ENCODE measurements at regions not wholly inside any gene's neighbourhood (a gene's known extent, or its start where the extent isn't known, plus 50 kb on each side); places are given as distances from the start of the nearest gene placed in this dataset.

DNA sequence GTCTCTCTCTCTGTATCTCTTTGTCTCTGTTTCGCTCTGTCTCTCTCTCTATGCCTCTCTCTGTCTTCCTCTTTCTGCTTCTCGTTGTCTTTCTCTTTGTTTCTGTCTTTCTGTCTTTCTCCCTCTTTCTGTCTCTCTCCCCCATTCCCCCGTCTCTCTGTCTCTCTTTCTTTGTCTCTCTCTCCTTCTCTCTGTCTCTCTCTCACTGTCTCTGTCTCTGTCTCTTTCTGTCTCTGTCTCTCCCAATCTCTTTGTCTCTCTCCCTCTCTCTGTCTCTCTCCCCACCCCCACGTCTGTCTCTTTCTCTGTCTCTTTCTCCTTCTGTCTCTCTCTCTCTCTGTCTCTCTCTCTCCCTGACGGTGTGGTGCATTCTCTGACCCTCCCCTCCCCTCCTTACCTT lies 71.9 kb upstream of the ZNF516 start:
- Histone ChIP-seq H3K27ac (ENCODE audit: insufficient read depth, low read depth, low read length, poor library complexity, severe bottlenecking) (no peak overlapping the region), H3K4me3 (ENCODE audit: insufficient read depth, low read depth, low read length) (no peak overlapping the region)
- WGBS, 2 experiments = 84% methylated on average over 5 of the region's 5 CpGs

DNA sequence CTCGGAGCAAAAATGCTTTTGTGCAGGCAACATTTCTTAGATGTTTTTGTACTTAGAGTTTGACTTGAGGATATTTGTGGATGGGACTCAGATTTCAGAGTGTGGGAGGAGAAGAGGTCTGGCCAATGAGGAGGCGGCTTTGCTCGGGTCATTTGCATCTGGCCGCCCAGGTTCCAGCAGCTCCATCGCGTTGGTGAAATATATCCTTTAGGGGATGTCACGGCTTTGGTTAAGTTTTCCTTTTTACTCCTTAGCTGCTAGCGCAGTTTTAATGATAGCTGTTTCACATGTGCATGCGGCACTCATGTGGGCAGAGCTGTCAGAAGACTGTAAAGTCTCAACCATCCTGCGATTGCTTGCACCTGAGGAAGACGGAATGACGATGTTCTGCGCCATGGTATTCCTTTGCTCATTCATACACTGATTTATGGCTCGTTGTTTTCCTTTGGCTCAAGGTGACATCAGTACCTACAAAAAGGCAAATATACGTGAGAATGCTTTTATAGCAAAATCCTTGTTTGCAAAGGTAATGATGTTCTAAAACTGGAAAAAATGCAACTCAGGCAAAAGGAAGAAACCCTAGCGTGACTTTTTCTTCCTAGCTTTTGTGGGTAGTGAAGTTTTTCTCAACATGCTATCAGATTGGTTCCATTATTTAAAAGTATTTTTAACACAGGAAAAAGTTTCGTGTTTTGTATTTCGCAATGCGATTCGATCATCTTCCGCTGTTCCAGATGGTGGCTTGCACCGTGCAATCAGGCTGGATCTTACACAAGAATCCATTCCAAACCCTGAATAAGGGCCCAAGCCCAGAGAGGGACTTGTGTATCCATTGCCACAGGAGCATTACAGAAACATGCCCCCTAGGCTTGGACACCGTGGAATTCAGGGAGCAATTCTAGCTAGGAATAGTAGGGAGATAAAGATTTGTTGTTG lies 70.5 kb upstream of the ZNF516 start:
- H3K36me3 ChIP-seq (ENCODE audit: control insufficient read depth, insufficient read depth, low read length) = no peaks in the 10 kb centered on the region
- H3K4me3 ChIP-seq (ENCODE audit: insufficient read depth, low read depth, low read length) = no peak overlapping the region
- no peak overlapping the region for H3K27ac ChIP-seq (ENCODE audit: insufficient read depth, low read depth, low read length, poor library complexity, severe bottlenecking)

More for the DNA sequence above, 71.9 kb upstream of the ZNF516 start:
- Histone ChIP-seq H3K36me3 (ENCODE audit: control insufficient read depth, insufficient read depth, low read length) (no peaks in the 10 kb centered on the region), H3K27me3 (ENCODE audit: control insufficient read depth, insufficient read depth, low read length, poor library complexity, severe bottlenecking) (no peaks in the 10 kb centered on the region), H3K9me3 (ENCODE audit: control insufficient read depth, low read length) (no peaks in the 10 kb centered on the region), H3K4me1 (ENCODE audit: control insufficient read depth, insufficient read depth, low read length) (peaks cover 4% of the 10 kb centered on the region)

DNA sequence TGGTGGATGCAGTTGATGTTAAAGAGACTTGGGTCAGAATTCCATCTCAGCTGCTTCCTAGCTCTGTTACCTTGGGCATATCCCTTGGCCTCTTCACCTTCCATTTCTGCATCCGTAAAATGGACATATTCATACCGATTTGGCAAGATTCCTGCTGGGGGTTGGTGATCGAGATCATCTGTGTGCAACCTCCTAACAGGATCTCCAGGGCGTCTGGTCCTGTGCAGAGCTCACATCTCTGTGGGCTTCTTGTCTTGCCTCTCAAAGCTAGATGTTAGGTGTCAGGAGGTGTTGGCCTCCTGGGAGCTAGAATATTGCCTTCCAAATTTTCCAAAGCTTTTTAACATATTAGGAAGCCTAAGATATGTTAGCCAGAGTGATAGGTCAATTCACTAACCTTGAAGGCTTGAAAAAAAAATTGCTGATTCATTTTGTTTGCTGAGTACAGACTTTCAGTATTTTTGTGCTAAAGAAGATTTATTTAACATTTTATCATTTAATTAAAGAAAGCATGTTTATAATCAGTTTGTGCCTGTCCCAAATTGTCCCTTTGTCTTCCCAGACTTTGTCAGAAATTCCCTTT lies 69.7 kb upstream of the ZNF516 start:
- Histone ChIP-seq H3K27me3 (ENCODE audit: control insufficient read depth, insufficient read depth, low read length, poor library complexity, severe bottlenecking) (no peaks in the 10 kb centered on the region), H3K4me1 (ENCODE audit: control insufficient read depth, insufficient read depth, low read length) (no peaks in the 10 kb centered on the region), H3K4me3 (ENCODE audit: insufficient read depth, low read depth, low read length) (no peak overlapping the region), H3K27ac (ENCODE audit: insufficient read depth, low read depth, low read length, poor library complexity, severe bottlenecking) (no peak overlapping the region), H3K36me3 (ENCODE audit: control insufficient read depth, insufficient read depth, low read length) (no peaks in the 10 kb centered on the region), H3K9me3 (ENCODE audit: control insufficient read depth, low read length) (no peaks in the 10 kb centered on the region)
- WGBS, 2 experiments = 79 to 82% methylated on average over 4 of the region's 4 CpGs

More for the DNA sequence above, 70.5 kb upstream of the ZNF516 start:
- 57% methylated on average over 22 to 23 of the region's 23 CpGs for WGBS, 2 experiments
- Histone ChIP-seq H3K9me3 (ENCODE audit: control insufficient read depth, low read length) (no peaks in the 10 kb centered on the region), H3K27me3 (ENCODE audit: control insufficient read depth, insufficient read depth, low read length, poor library complexity, severe bottlenecking) (no peaks in the 10 kb centered on the region), H3K4me1 (ENCODE audit: control insufficient read depth, insufficient read depth, low read length) (peaks cover 4% of the 10 kb centered on the region)

DNA sequence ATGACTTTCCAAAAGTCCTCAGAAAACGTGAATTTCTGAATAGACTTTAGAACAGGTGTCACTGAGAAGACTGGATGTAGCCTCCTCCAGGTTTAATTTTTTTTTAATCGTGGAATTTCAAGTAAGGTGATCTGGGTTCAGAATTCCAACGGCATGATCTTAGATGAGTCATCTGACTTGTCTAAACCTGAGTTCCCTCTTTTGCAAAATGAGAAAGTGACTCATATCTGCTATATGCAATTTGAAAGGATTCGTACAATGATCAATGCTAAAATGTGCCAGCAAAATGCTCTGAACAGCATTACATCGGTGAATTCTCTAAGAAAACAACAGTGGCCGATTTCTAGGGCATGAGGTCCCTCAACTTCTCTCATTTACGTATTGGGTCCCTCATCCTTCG lies 69.1 kb upstream of the ZNF516 start:
- no peaks in the 10 kb centered on the region for H3K4me1 ChIP-seq (ENCODE audit: control insufficient read depth, insufficient read depth, low read length)
- no peaks in the 10 kb centered on the region for H3K36me3 ChIP-seq (ENCODE audit: control insufficient read depth, insufficient read depth, low read length)
- 95 to 97% methylated on average over 8 of the region's 8 CpGs for WGBS, 2 experiments
- H3K9me3 ChIP-seq (ENCODE audit: control insufficient read depth, low read length) = no peaks in the 10 kb centered on the region
- H3K4me3 ChIP-seq (ENCODE audit: insufficient read depth, low read depth, low read length) = no peak overlapping the region
- no peak overlapping the region for H3K27ac ChIP-seq (ENCODE audit: insufficient read depth, low read depth, low read length, poor library complexity, severe bottlenecking)
- H3K27me3 ChIP-seq (ENCODE audit: control insufficient read depth, insufficient read depth, low read length, poor library complexity, severe bottlenecking) = no peaks in the 10 kb centered on the region

DNA sequence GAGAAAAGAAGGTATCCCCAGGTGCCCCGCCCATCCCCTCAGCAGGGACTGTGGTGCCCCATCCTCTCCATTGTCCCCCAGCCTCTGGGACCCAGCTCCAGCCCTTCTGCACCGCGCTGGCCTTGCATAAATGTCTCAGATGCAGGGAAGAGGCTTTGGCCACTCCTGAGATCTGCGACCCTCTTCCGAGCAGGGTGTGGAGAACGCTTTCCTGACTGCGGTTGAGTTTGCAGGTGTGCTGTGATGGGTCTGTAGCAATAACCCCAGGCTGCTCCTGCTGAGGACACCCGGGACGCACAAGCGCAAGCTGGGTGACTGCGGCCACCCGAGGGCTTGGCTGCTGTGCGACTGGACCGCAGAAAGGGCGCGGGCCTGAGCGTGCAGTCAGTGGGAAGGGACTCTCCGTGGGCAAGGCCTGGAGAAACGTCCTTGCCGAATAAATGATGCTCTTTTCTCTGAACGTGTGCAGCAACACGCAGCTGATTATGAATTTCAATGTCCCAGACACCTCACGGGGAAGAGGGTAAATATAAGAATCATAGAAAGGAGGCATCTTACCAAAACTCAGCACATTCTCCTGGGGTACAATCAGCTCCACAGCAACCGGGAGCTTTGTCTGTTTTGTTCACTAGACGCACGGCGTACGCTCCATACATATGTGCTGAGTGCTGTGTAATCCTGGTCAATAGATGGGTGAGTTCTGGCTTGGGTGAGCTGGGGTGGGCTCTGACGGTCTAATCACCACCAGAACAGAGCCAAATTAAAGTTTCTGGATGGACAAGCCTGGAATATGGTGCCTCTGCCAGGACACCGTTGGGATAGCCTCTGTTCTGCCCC lies 67.5 kb upstream of the ZNF516 start:
- Histone ChIP-seq H3K27ac (ENCODE audit: insufficient read depth, low read depth, low read length, poor library complexity, severe bottlenecking) (no peak overlapping the region), H3K4me1 (ENCODE audit: control insufficient read depth, insufficient read depth, low read length) (no peaks in the 10 kb centered on the region), H3K36me3 (ENCODE audit: control insufficient read depth, insufficient read depth, low read length) (no peaks in the 10 kb centered on the region), H3K27me3 (ENCODE audit: control insufficient read depth, insufficient read depth, low read length, poor library complexity, severe bottlenecking) (no peaks in the 10 kb centered on the region), H3K4me3 (ENCODE audit: insufficient read depth, low read depth, low read length) (no peak overlapping the region), H3K9me3 (ENCODE audit: control insufficient read depth, low read length) (no peaks in the 10 kb centered on the region)
- WGBS, 2 experiments = 96% methylated on average over 30 of the region's 30 CpGs

DNA sequence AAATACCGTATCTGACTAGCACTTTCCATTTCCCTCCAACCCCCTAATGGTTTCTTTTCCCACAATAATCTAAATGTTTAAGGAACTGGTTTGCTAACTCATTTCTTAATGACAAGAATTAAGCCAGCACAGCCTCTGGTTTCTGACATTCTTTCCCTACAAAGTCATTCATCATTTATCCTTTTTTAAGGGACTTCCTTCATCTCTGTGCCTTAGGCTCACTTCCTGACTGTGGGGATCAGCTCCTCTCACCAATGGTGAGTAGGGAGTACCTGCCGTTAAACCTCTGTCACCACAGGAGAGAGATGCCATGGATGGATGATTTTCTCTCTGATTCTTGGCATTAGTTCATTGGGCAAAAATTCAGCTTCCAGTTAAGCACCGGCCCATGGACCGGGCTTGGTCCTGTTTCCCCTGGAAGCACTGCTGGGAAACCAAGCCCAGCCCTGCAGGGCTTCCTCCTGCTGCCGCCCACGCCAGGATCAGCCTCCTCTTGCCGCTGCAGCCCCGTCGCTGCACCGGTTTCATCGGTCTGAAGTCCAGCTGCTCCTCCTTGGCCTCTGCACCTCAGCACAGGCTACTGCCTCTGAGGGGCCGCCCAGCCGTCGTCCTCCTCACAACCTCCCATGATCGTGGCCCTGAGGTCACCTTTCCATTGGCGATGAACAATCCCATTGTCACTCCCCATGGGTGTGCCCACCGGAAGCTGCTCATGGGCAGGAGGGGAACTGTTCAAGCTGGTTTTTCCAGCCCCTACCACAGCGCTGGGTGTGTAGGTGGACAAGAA lies 64.0 kb upstream of the ZNF516 start:
- H3K4me1 ChIP-seq (ENCODE audit: control insufficient read depth, insufficient read depth, low read length) = no peaks in the 10 kb centered on the region

DNA sequence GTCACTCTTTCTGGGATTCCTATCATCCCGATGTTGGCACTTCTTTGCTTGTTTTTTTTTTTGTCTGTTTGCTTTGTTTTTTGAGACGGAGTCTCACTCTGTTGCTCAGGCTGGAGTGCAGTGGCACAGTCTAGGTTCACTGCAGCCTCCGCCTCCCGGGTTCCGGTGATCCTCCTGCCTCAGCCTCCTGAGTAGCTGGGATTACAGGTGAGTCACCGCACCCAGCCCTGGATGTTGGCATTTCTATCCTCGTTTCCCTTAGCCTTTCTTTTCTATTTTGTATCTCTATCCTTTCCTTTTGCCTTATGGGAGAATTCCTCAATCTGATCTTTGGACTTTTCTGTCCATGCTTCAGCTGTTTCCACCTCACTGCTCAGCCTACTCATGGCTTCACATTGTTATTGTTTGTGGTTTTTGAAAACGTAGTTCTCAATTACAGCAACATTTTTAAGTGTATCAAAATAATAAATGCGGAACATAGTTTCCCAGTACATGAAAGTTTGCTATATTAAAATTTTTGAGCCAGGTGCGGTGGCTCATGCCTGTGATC lies 62.1 kb upstream of the ZNF516 start:
- Histone ChIP-seq H3K4me3 (ENCODE audit: insufficient read depth, low read depth, low read length) (no peak overlapping the region), H3K27me3 (ENCODE audit: control insufficient read depth, insufficient read depth, low read length, poor library complexity, severe bottlenecking) (no peaks in the 10 kb centered on the region), H3K36me3 (ENCODE audit: control insufficient read depth, insufficient read depth, low read length) (no peaks in the 10 kb centered on the region), H3K4me1 (ENCODE audit: control insufficient read depth, insufficient read depth, low read length) (no peaks in the 10 kb centered on the region), H3K27ac (ENCODE audit: insufficient read depth, low read depth, low read length, poor library complexity, severe bottlenecking) (no peak overlapping the region), H3K9me3 (ENCODE audit: control insufficient read depth, low read length) (no peaks in the 10 kb centered on the region)
- 95 to 96% methylated on average over 10 of the region's 10 CpGs for WGBS, 2 experiments

More for the DNA sequence above, 64.0 kb upstream of the ZNF516 start:
- Histone ChIP-seq H3K9me3 (ENCODE audit: control insufficient read depth, low read length) (no peaks in the 10 kb centered on the region), H3K27ac (ENCODE audit: insufficient read depth, low read depth, low read length, poor library complexity, severe bottlenecking) (no peak overlapping the region), H3K27me3 (ENCODE audit: control insufficient read depth, insufficient read depth, low read length, poor library complexity, severe bottlenecking) (no peaks in the 10 kb centered on the region), H3K36me3 (ENCODE audit: control insufficient read depth, insufficient read depth, low read length) (no peaks in the 10 kb centered on the region), H3K4me3 (ENCODE audit: insufficient read depth, low read depth, low read length) (no peak overlapping the region)
- 84 to 85% methylated on average over 18 of the region's 18 CpGs for WGBS, 2 experiments

DNA sequence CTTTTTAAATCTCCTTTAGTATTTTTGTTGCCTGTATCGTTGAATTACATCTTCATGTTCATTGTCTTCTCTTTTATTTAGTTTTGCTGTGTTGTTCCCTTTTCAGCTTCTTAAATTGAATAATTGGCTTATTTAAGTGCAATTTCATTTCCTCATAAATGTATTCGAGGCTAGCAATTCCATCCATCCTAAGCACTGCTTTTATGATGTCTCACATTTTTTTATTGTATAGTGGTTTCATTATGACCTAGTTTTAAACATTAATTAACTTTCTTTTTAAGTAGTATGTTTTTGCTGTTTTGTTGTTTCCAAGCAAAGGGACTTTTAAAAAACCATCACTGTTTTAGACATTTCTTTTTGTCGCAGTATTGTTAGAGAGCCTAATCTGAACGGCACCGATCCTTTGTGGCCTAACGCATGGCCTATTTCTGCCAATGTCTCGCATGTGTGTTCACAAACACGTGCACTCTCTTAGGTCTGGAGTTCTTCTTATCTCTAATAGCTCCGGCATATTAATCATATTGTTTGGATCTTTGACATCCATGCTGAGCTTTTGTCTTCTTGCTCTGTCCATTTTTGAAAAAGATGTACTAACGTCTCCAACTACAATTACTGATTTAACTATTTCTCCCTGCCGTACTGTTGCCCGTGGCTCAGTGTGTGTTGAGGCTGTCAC lies 59.6 kb upstream of the ZNF516 start:
- H3K27ac ChIP-seq (ENCODE audit: insufficient read depth, low read depth, low read length, poor library complexity, severe bottlenecking) = no peak overlapping the region
- no peak overlapping the region for H3K4me3 ChIP-seq (ENCODE audit: insufficient read depth, low read depth, low read length)
- H3K36me3 ChIP-seq (ENCODE audit: control insufficient read depth, insufficient read depth, low read length) = no peaks in the 10 kb centered on the region
- WGBS, 2 experiments = 93 to 96% methylated on average over 10 to 11 of the region's 12 CpGs
- H3K4me1 ChIP-seq (ENCODE audit: control insufficient read depth, insufficient read depth, low read length) = no peaks in the 10 kb centered on the region
- H3K27me3 ChIP-seq (ENCODE audit: control insufficient read depth, insufficient read depth, low read length, poor library complexity, severe bottlenecking) = no peaks in the 10 kb centered on the region
- H3K9me3 ChIP-seq (ENCODE audit: control insufficient read depth, low read length) = no peaks in the 10 kb centered on the region
